WTC11 (cell line): ENCODE measurements at regions not wholly inside any gene's neighbourhood (a gene's known extent, or its start where the extent isn't known, plus 50 kb on each side); places are given as distances from the start of the nearest gene placed in this dataset.
A peak's percentile ranks its signal among the peaks of the same experiment; 100 is the strongest.

Source experiments
- ATAC-seq: fragments of 200-7000 bp; cut with Tn5 transposase; 2 replicates; pipeline ENCODE4 v1.10.0; 2021; ENCODE audit warnings: mild to moderate bottlenecking, moderate library complexity
- CTCF ChIA-PET: fragments of 300-600 bp; sonication (Branson Sonifier 250); formaldehyde crosslinking; loops from one replicate; lab custom pipeline; 2021; ENCODE audit warnings: antibody characterized with exemption; lab: Charles Lee
- POLR2A ChIA-PET: fragments of 350-600 bp; sonication (Branson Sonifier 250); formaldehyde crosslinking; loops from one replicate; lab custom pipeline; 2021; ENCODE audit warnings: antibody characterized with exemption; lab: Charles Lee
- DNase-seq: peaks from one replicate; pipeline ENCODE4 v3.0.0; 2021; ENCODE audit warnings: low spot score
- H3K27ac Mint-ChIP-seq: 2 replicates; pipeline ENCODE4 v1.8.0; 2021; ENCODE audit warnings: mixed read lengths
- H3K27me3 Mint-ChIP-seq: 2 replicates; pipeline ENCODE4 v1.8.0; 2021; ENCODE audit warnings: low read depth, mild to moderate bottlenecking, moderate library complexity, mixed read lengths
- H3K36me3 Mint-ChIP-seq: 2 replicates; pipeline ENCODE4 v1.8.0; 2021; ENCODE audit warnings: mixed read lengths
- H3K4me1 Mint-ChIP-seq: 2 replicates; pipeline ENCODE4 v1.8.0; 2022; ENCODE audit warnings: mixed read lengths
- H3K4me3 Mint-ChIP-seq: 2 replicates; pipeline ENCODE4 v1.8.0; 2021; ENCODE audit warnings: mild to moderate bottlenecking, moderate library complexity, mixed read lengths
- H3K9me3 Mint-ChIP-seq: 2 replicates; pipeline ENCODE4 v1.8.0; 2021; ENCODE audit warnings: mixed read lengths
- CDX4 ChIP-seq: fragments of 250-450 bp; sonication (Bioruptor Pico); IDR thresholded peaks from 2 replicates; pipeline ENCODE4 v1.9.0; 2021; ENCODE audit warnings: moderate library complexity, mild to moderate bottlenecking, inconsistent platforms, borderline replicate concordance
- E2F1 ChIP-seq: sonication (generic); formaldehyde crosslinking; IDR thresholded peaks from 2 replicates; pipeline ENCODE4 v1.8.0; 2022; ENCODE audit warnings: mild to moderate bottlenecking, missing genetic modification reagents
- ETV6 ChIP-seq: sonication (generic); formaldehyde crosslinking; IDR thresholded peaks from 2 replicates; pipeline ENCODE4 v1.8.1; 2022; ENCODE audit warnings: mild to moderate bottlenecking, missing genetic modification reagents
- GABPB1 ChIP-seq: sonication (generic); formaldehyde crosslinking; IDR thresholded peaks from 2 replicates; pipeline ENCODE4 v1.8.1; 2023; ENCODE audit warnings: mild to moderate bottlenecking, missing genetic modification reagents
- HMGA2 ChIP-seq: fragments of 250-450 bp; sonication (Bioruptor Pico); IDR thresholded peaks from 2 replicates; pipeline ENCODE4 v1.4.0; 2021; ENCODE audit warnings: mild to moderate bottlenecking, moderate library complexity
- NFATC4 ChIP-seq: fragments of 250-450 bp; sonication (Bioruptor Pico); IDR thresholded peaks from 2 replicates; pipeline ENCODE4 v1.9.0; 2021; ENCODE audit warnings: mild to moderate bottlenecking
- NR3C1 ChIP-seq: sonication (generic); formaldehyde crosslinking; conservative IDR thresholded peaks from 2 replicates; pipeline ENCODE4 v1.8.1; 2023; ENCODE audit warnings: low read depth, mild to moderate bottlenecking, missing genetic modification reagents
- RELA ChIP-seq: sonication (generic); formaldehyde crosslinking; IDR thresholded peaks from 2 replicates; pipeline ENCODE4 v1.8.1; 2022; ENCODE audit warnings: missing genetic modification reagents, mild to moderate bottlenecking, borderline replicate concordance
- RORB ChIP-seq: fragments of 250-450 bp; sonication (Bioruptor Pico); IDR thresholded peaks from 2 replicates; pipeline ENCODE4 v1.9.0; 2021; ENCODE audit warnings: mild to moderate bottlenecking
- STAT6 ChIP-seq: sonication (generic); formaldehyde crosslinking; conservative IDR thresholded peaks from 2 replicates; pipeline ENCODE4 v1.8.1; 2023; ENCODE audit warnings: mild to moderate bottlenecking, low read depth, missing genetic modification reagents, moderate library complexity
- ZBTB21 ChIP-seq: sonication (generic); formaldehyde crosslinking; IDR thresholded peaks from 2 replicates; pipeline ENCODE4 v1.8.1; 2023; ENCODE audit warnings: mild to moderate bottlenecking, missing genetic modification reagents, borderline replicate concordance
- ZNF138 ChIP-seq: sonication (generic); formaldehyde crosslinking; conservative IDR thresholded peaks from 2 replicates; pipeline ENCODE4 v1.8.1; 2022; ENCODE audit warnings: mild to moderate bottlenecking, moderate library complexity, missing genetic modification reagents
- ZNF219 ChIP-seq: sonication (generic); formaldehyde crosslinking; IDR thresholded peaks from 2 replicates; pipeline ENCODE4 v1.8.0; 2023; ENCODE audit warnings: missing genetic modification reagents, mild to moderate bottlenecking, borderline replicate concordance
- ZNF232 ChIP-seq: sonication (generic); formaldehyde crosslinking; IDR thresholded peaks from 2 replicates; pipeline ENCODE4 v1.8.0; 2022; ENCODE audit warnings: mild to moderate bottlenecking, missing genetic modification reagents
- ZNF416 ChIP-seq: fragments of 250-450 bp; sonication (Bioruptor Pico); IDR thresholded peaks from 2 replicates; pipeline ENCODE4 v1.9.0; 2021; ENCODE audit warnings: mild to moderate bottlenecking, inconsistent platforms
- ZNF532 ChIP-seq: fragments of 250-450 bp; sonication (Bioruptor Pico); IDR thresholded peaks from 2 replicates; pipeline ENCODE4 v1.9.0; 2021; ENCODE audit warnings: mild to moderate bottlenecking, borderline replicate concordance
- ZNF671 ChIP-seq: fragments of 250-450 bp; sonication (Bioruptor Pico); IDR thresholded peaks from 2 replicates; pipeline ENCODE4 v1.8.0; 2021; ENCODE audit warnings: mild to moderate bottlenecking
- TF ChIP-seq, protein P1 (sequence below): sonication (generic); formaldehyde crosslinking; IDR thresholded peaks from 2 replicates; pipeline ENCODE4 v1.8.1; 2023; ENCODE audit warnings: mild to moderate bottlenecking, moderate library complexity, missing genetic modification reagents
- TF ChIP-seq, protein P2 (sequence below): sonication (generic); formaldehyde crosslinking; IDR thresholded peaks from 2 replicates; pipeline ENCODE4 v1.8.1; 2023; ENCODE audit warnings: mild to moderate bottlenecking, missing genetic modification reagents, moderate library complexity

DNA sequence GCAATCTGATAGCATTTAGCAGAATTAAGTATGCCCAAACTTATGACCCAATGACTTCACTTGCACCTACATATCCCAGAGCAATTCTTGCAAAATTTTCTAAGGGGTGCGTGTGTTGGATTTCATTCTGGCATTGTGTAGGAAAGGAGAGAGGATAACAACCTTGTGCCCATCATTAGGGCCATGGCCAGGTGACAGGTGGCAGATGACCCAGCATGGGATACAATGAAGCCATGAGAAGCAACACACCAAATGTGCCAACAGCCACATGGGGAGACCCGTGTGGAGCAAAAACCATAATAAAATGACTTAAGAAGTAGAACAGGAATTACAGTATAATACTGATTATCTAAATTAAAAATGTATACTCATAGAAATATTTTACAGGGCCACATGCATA is 166.9 kb upstream of the EPB41L3 start (continued):
- TF ChIP-seq, protein P1, sequence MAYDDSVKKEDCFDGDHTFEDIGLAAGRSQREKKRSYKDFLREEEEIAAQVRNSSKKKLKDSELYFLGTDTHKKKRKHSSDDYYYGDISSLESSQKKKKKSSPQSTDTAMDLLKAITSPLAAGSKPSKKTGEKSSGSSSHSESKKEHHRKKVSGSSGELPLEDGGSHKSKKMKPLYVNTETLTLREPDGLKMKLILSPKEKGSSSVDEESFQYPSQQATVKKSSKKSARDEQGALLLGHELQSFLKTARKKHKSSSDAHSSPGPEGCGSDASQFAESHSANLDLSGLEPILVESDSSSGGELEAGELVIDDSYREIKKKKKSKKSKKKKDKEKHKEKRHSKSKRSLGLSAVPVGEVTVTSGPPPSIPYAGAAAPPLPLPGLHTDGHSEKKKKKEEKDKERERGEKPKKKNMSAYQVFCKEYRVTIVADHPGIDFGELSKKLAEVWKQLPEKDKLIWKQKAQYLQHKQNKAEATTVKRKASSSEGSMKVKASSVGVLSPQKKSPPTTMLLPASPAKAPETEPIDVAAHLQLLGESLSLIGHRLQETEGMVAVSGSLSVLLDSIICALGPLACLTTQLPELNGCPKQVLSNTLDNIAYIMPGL: no peak
- TF ChIP-seq ZNF232 (CRISPR knock-in tag) (no peak), NR3C1 (CRISPR knock-in tag) (no peak)

DNA sequence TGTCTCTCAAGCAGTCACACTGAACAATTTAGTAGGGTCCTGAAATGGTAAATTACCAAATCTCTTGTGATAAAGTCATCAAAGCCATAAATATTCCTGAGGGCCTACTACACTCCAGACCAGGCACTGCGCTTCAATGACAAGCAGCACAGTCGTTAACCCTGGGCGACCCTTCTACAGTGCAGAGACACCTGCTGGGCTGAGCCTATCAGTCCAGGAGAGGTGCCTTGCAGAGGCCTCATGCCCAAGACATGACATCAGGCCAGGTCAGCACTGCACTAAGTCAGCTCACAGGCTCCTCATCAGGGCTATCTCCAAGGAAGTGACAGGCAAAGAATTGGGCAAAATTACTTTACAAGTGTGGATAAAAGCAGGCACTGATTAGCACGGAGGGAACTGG is 166.4 kb upstream of the EPB41L3 start:
- CTCF ChIA-PET: no interaction called here
- no peaks in the 10 kb centered on the region for H3K36me3 Mint-ChIP-seq
- H3K27ac Mint-ChIP-seq: no peak overlapping the region
- TF ChIP-seq STAT6 (CRISPR knock-in tag) (no peak), ZNF671 (CRISPR knock-in tag) (no peak), ZNF219 (CRISPR knock-in tag) (no peak), HMGA2 (CRISPR knock-in tag) (no peak), NFATC4 (CRISPR knock-in tag) (no peak), ZNF138 (CRISPR knock-in tag) (no peak), RELA (CRISPR knock-in tag) (no peak), ZBTB21 (CRISPR knock-in tag) (no peak), ETV6 (no peak), E2F1 (no peak)
- TF ChIP-seq, protein P2, sequence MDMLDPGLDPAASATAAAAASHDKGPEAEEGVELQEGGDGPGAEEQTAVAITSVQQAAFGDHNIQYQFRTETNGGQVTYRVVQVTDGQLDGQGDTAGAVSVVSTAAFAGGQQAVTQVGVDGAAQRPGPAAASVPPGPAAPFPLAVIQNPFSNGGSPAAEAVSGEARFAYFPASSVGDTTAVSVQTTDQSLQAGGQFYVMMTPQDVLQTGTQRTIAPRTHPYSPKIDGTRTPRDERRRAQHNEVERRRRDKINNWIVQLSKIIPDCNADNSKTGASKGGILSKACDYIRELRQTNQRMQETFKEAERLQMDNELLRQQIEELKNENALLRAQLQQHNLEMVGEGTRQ: no peak
- TF ChIP-seq, protein P1: no peak
- no peak overlapping the region for H3K4me3 Mint-ChIP-seq
- no peaks in the 10 kb centered on the region for H3K9me3 Mint-ChIP-seq
- POLR2A ChIA-PET: no interaction called here
- H3K4me1 Mint-ChIP-seq: no peaks in the 10 kb centered on the region
- H3K27me3 Mint-ChIP-seq: no peaks in the 10 kb centered on the region
- no peak for DNase-seq
- peak; percentile 65 for ATAC-seq

- no peaks in the 10 kb centered on the region for H3K27me3 Mint-ChIP-seq
- POLR2A ChIA-PET: no interaction called here
- no peak for TF ChIP-seq CDX4 (CRISPR knock-in tag)
- no peak for TF ChIP-seq RORB
- TF ChIP-seq ZNF138 (CRISPR knock-in tag): no peak
- TF ChIP-seq ZNF532 (CRISPR knock-in tag): no peak
- no peak for TF ChIP-seq GABPB1 (CRISPR knock-in tag)
- TF ChIP-seq ZNF416: no peak
- TF ChIP-seq, all 79 proteins: peak for 0
- no peaks in the 10 kb centered on the region for H3K4me1 Mint-ChIP-seq
- ATAC-seq (no peak), DNase-seq (no peak)
- no peak overlapping the region for H3K4me3 Mint-ChIP-seq
- CTCF ChIA-PET: no interaction called here
- H3K9me3 Mint-ChIP-seq: no peaks in the 10 kb centered on the region
- no peak overlapping the region for H3K27ac Mint-ChIP-seq
- H3K36me3 Mint-ChIP-seq: no peaks in the 10 kb centered on the region
These were observed 165.8 kb upstream of the EPB41L3 start for GRCh38 chr18:5709476-5710095.
